Hepatocyte (in vitro differentiated cells): ENCODE measurements at regions not wholly inside any gene's neighbourhood (a gene's known extent, or its start where the extent isn't known, plus 50 kb on each side); places are given as distances from the start of the nearest gene placed in this dataset.

Source experiments
- DNase-seq: peaks from one replicate; pipeline ENCODE4 v3.0.0-alpha.2; 2016; ENCODE audit warnings: low spot score
- H2AFZ ChIP-seq: fragments of 200-600 bp; sonication (generic); 2 replicates; pipeline ENCODE4 v1.6.0; 2016; ENCODE audit warnings: antibody characterized with exemption, mild to moderate bottlenecking
- H3K27ac ChIP-seq: fragments of 200-600 bp; sonication (generic); 2 replicates; pipeline ENCODE4 v1.5.1; 2016; ENCODE audit warnings: mild to moderate bottlenecking
- H3K27me3 ChIP-seq: fragments of 200-600 bp; sonication (generic); 2 replicates; pipeline ENCODE4 v1.6.1; 2016
- H3K36me3 ChIP-seq: fragments of 200-600 bp; sonication (generic); replicated peaks from 2 replicates; pipeline ENCODE4 v1.5.1; 2016; ENCODE audit warnings: low read depth; ENCODE audit not compliant: insufficient read depth
- H3K4me1 ChIP-seq: fragments of 200-600 bp; sonication (generic); 2 replicates; pipeline ENCODE4 v1.5.1; 2016; ENCODE audit warnings: mild to moderate bottlenecking, moderate library complexity; ENCODE audit not compliant: insufficient read depth
- H3K4me2 ChIP-seq: fragments of 200-600 bp; sonication (generic); 2 replicates; pipeline ENCODE4 v1.6.0; 2016
- H3K4me3 ChIP-seq: fragments of 200-600 bp; sonication (generic); 2 replicates; pipeline ENCODE4 v1.5.1; 2016; ENCODE audit warnings: mild to moderate bottlenecking
- H3K79me2 ChIP-seq: fragments of 200-600 bp; sonication (generic); 2 replicates; pipeline ENCODE4 v1.6.0; 2017; ENCODE audit warnings: mild to moderate bottlenecking
- H3K9me2 ChIP-seq: fragments of 200-600 bp; sonication (generic); replicated peaks from 2 replicates; pipeline ENCODE4 v1.6.0; 2017; ENCODE audit warnings: mild to moderate bottlenecking; ENCODE audit not compliant: insufficient read depth
- H3K9me3 ChIP-seq: fragments of 200-600 bp; sonication (generic); 2 replicates; pipeline ENCODE4 v1.5.1; 2016; ENCODE audit warnings: low read depth, mild to moderate bottlenecking
- H4K20me1 ChIP-seq: fragments of 200-600 bp; sonication (generic); 2 replicates; pipeline ENCODE4 v1.6.0; 2016; ENCODE audit warnings: mild to moderate bottlenecking; ENCODE audit not compliant: insufficient read depth, poor library complexity, severe bottlenecking
- EZH2 ChIP-seq: fragments of 200-600 bp; sonication (generic); IDR thresholded peaks from 2 replicates; pipeline ENCODE4 v1.6.1; 2016; ENCODE audit warnings: antibody characterized with exemption, mild to moderate bottlenecking, borderline replicate concordance
- EZH2phosphoT487 ChIP-seq: fragments of 200-600 bp; sonication (generic); IDR thresholded peaks from one replicate; pipeline ENCODE4 v1.6.1; 2018; ENCODE audit warnings: antibody characterized with exemption, mild to moderate bottlenecking, low read depth, moderate library complexity; ENCODE audit not compliant: unreplicated experiment, severe bottlenecking
- WGBS: methylation state at CpG from one replicate; pipeline ENCODE4 v1.1.6; 2016; ENCODE audit warnings: low lambda C conversion rate; ENCODE audit errors: missing lambda C conversion rate; 5-methylcytosine and 5-hydroxymethylcytosine counted together
- TF ChIP-seq, protein P1 (sequence below): fragments of 200-600 bp; sonication (generic); IDR thresholded peaks from 2 replicates; pipeline ENCODE4 v1.5.1; 2016; ENCODE audit warnings: antibody characterized with exemption, mild to moderate bottlenecking; ENCODE audit not compliant: poor library complexity

DNA sequence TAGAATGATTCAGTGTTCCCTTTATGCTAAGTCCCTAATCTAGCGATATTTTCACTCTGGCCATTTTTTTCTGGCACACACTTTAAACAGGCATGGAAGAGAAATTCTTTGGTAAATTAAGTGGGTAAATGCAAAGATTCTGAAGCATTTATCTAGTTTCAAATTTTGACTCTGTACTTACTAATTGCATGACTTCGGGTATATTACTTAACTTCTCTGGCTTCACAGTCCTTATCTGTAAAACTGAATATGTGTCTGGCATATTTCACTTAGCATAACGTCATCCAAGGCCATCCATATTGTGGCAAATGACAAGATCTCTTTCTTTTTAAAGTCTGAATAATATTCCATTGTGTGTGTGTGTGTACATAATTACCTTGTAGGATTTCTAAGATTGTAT lies 114.5 kb downstream of the MBL2 start:
- no peak overlapping the region for H3K4me3 ChIP-seq
- TF ChIP-seq EZH2phosphoT487 (no peak), EZH2 (no peak)
- TF ChIP-seq, protein P1, sequence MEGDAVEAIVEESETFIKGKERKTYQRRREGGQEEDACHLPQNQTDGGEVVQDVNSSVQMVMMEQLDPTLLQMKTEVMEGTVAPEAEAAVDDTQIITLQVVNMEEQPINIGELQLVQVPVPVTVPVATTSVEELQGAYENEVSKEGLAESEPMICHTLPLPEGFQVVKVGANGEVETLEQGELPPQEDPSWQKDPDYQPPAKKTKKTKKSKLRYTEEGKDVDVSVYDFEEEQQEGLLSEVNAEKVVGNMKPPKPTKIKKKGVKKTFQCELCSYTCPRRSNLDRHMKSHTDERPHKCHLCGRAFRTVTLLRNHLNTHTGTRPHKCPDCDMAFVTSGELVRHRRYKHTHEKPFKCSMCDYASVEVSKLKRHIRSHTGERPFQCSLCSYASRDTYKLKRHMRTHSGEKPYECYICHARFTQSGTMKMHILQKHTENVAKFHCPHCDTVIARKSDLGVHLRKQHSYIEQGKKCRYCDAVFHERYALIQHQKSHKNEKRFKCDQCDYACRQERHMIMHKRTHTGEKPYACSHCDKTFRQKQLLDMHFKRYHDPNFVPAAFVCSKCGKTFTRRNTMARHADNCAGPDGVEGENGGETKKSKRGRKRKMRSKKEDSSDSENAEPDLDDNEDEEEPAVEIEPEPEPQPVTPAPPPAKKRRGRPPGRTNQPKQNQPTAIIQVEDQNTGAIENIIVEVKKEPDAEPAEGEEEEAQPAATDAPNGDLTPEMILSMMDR: no peak
- H2AFZ ChIP-seq: no peak overlapping the region
- H3K9me2 ChIP-seq: no peaks in the 10 kb centered on the region
- no peaks in the 10 kb centered on the region for H4K20me1 ChIP-seq
- H3K4me1 ChIP-seq: peaks cover 4% of the 10 kb centered on the region
- H3K27me3 ChIP-seq: no peaks in the 10 kb centered on the region
- DNase-seq: no peak
- H3K9me3 ChIP-seq: no peaks in the 10 kb centered on the region
- 49% methylated on average over 3 of the region's 3 CpGs for WGBS
- H3K79me2 ChIP-seq: no peaks in the 10 kb centered on the region
- no peaks in the 10 kb centered on the region for H3K36me3 ChIP-seq
- H3K27ac ChIP-seq: no peak overlapping the region
- no peak overlapping the region for H3K4me2 ChIP-seq

DNA sequence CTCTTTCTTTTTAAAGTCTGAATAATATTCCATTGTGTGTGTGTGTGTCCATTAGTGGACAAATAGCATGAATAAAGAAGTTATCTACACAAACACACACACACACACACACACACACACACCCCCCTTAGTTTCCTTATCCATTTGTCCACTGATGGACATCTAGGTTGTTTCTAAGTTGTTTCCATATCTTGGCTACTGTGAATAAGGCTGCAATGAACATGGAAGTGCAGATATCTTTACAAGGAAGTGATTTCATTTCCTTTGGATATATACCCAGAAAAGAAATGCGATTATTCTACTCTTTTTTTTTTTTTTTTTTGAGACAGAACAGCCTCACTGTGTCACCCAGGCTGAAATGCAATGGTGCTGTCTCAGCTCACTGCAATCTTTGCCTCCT lies 113.5 kb downstream of the MBL2 start:
- WGBS: 71% methylated on average over 1 of the region's 1 CpG
- Histone ChIP-seq H3K79me2 (no peaks in the 10 kb centered on the region), H3K36me3 (no peaks in the 10 kb centered on the region), H3K27me3 (no peaks in the 10 kb centered on the region), H3K4me3 (no peak overlapping the region), H2AFZ (no peak overlapping the region), H3K27ac (no peak overlapping the region), H3K9me3 (no peaks in the 10 kb centered on the region), H4K20me1 (no peaks in the 10 kb centered on the region), H3K4me1 (no peaks in the 10 kb centered on the region), H3K4me2 (no peak overlapping the region), H3K9me2 (no peaks in the 10 kb centered on the region)
- DNase-seq: no peak
- TF ChIP-seq EZH2 (no peak), EZH2phosphoT487 (no peak)
- TF ChIP-seq, protein P1: no peak

DNA sequence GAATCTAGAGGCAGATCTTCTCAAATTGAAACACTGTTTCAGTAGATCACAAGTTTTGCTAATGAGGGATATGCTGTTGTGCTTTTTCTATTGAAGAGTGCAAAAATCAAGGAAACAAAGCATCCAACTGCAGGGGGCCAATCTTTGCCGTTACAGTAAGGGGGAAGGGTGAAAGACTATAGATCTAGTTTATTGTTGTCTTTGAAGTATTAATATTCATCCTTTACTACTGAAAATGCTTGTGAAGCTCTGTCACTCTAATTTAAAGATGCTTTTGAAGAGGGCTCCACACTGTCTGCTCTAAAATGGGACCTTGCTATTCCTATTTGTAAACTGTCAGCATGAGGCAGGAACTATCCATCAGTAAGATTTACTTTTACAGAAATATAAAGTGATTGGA lies 110.3 kb downstream of the MBL2 start:
- DNase-seq: no peak
- Histone ChIP-seq H3K4me2 (no peak overlapping the region), H2AFZ (no peak overlapping the region), H3K4me3 (no peak overlapping the region), H4K20me1 (no peaks in the 10 kb centered on the region), H3K9me2 (no peaks in the 10 kb centered on the region), H3K27ac (no peak overlapping the region), H3K4me1 (no peaks in the 10 kb centered on the region), H3K36me3 (no peaks in the 10 kb centered on the region), H3K9me3 (no peaks in the 10 kb centered on the region), H3K79me2 (no peaks in the 10 kb centered on the region), H3K27me3 (no peaks in the 10 kb centered on the region)
- 31% methylated on average over 1 of the region's 1 CpG for WGBS
- TF ChIP-seq EZH2 (no peak), EZH2phosphoT487 (no peak)
- TF ChIP-seq, protein P1: no peak

DNA sequence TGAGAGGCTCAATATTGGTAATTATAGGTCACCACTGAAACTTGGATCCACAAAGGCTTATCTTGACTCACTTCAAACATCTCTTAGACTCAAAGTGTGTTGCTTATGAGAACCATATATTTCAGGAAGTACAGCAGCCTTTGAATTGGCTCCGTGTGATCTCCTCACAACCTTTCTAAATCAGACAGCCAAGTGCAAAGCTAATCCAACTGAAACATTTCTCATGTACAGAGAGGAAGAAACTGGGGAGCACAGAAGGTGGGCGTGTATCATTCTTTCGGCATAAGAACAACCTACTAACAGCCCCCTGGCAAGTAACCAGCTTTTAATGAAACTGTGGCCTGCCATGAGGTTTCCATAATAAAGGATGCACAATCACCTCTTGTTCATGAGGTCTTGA lies 109.4 kb downstream of the MBL2 start:
- Histone ChIP-seq H4K20me1 (no peaks in the 10 kb centered on the region), H3K27me3 (no peaks in the 10 kb centered on the region), H3K9me2 (no peaks in the 10 kb centered on the region), H2AFZ (no peak overlapping the region), H3K36me3 (no peaks in the 10 kb centered on the region), H3K4me3 (no peak overlapping the region), H3K9me3 (no peaks in the 10 kb centered on the region), H3K79me2 (no peaks in the 10 kb centered on the region), H3K27ac (no peak overlapping the region), H3K4me2 (no peak overlapping the region), H3K4me1 (no peaks in the 10 kb centered on the region)
- TF ChIP-seq, protein P1: no peak
- TF ChIP-seq EZH2phosphoT487 (no peak), EZH2 (no peak)
- DNase-seq: no peak
- 88% methylated on average over 3 of the region's 3 CpGs for WGBS
